Natural killer cell (primary cell): ENCODE measurements at regions not wholly inside any gene's neighbourhood (a gene's known extent, or its start where the extent isn't known, plus 50 kb on each side); places are given as distances from the start of the nearest gene placed in this dataset.

Source experiments
- ATAC-seq, 3 donors: fragments of 150-1000 bp in 2 of 3; fragments of 200-7000 bp in 1 of 3; cut with Tn5 transposase; 1 replicate in 1 of 3; 2 replicates in 2 of 3; pipeline ENCODE4 v1.10.0; 2021; ENCODE audit warnings: mild to moderate bottlenecking in 2 of 3, moderate library complexity in 2 of 3
- DNase-seq, 2 donors: peaks; one replicate each; pipeline versions ENCODE4 v3.0.0 to v3.0.0-alpha.2; 2013 to 2021; ENCODE audit warnings: mixed read lengths in 1 of 2
- H3K27ac ChIP-seq: one replicate; pipeline ENCODE4 v1.5.1; 2013; ENCODE audit warnings: mild to moderate bottlenecking, low read length
- H3K27me3 ChIP-seq: one replicate; pipeline ENCODE4 v1.6.1; 2013; ENCODE audit warnings: low read length; ENCODE audit not compliant: control insufficient read depth, insufficient read depth
- H3K36me3 ChIP-seq: one replicate; pipeline ENCODE4 v1.6.1; 2013; ENCODE audit warnings: low read length; ENCODE audit not compliant: control insufficient read depth, insufficient read depth
- H3K4me1 ChIP-seq: one replicate; pipeline ENCODE4 v1.6.1; 2013; ENCODE audit warnings: low read length; ENCODE audit not compliant: control insufficient read depth, insufficient read depth
- H3K4me3 ChIP-seq: one replicate; pipeline ENCODE4 v1.5.1; 2013; ENCODE audit warnings: low read length
- H3K9me3 ChIP-seq: one replicate; pipeline ENCODE4 v1.6.1; 2013; ENCODE audit warnings: low read length; ENCODE audit not compliant: control insufficient read depth, insufficient read depth
- H3K27ac Mint-ChIP-seq, 2 donors: one replicate each; pipeline ENCODE4 v1.8.0; 2022; ENCODE audit warnings: mild to moderate bottlenecking in 2 of 2, mixed read lengths in 2 of 2, moderate library complexity in 1 of 2
- H3K27me3 Mint-ChIP-seq, 2 donors: one replicate each; pipeline ENCODE4 v1.8.0; 2022; ENCODE audit warnings: low read depth in 2 of 2, mixed read lengths in 2 of 2
- H3K36me3 Mint-ChIP-seq: one replicate; pipeline ENCODE4 v1.8.0; 2022; ENCODE audit warnings: mixed read lengths
- H3K4me1 Mint-ChIP-seq, 2 donors: one replicate each; pipeline ENCODE4 v1.8.0; 2022; ENCODE audit warnings: mixed read lengths in 2 of 2
- H3K4me3 Mint-ChIP-seq: one replicate; pipeline ENCODE4 v1.8.0; 2022; ENCODE audit warnings: mild to moderate bottlenecking, moderate library complexity, mixed read lengths
- H3K9me3 Mint-ChIP-seq, 2 donors: one replicate each; pipeline ENCODE4 v1.8.0; 2022; ENCODE audit warnings: mixed read lengths in 2 of 2
- CTCF ChIP-seq: fragments of 200-600 bp; IDR thresholded peaks from one replicate; pipeline ENCODE4 v1.8.0; 2022; ENCODE audit warnings: antibody characterized with exemption
- WGBS: methylation state at CpG from one replicate; pipeline ENCODE4 v1.1.7; 2013; ENCODE audit warnings: missing lambda C conversion rate; ENCODE audit not compliant: insufficient coverage; 5-methylcytosine and 5-hydroxymethylcytosine counted together
- intact Hi-C: fragments of 100-400 bp; cut with micrococcal nuclease; formaldehyde crosslinking; loops from one replicate; pipeline ENCODE4 v1.14.2; 2022

GRCh38 chr5:13470975-13471374 is 473.5 kb downstream of the DNAH5 start:
- Mint-ChIP-seq H3K4me1 (no peaks in the 10 kb centered on the region), H3K9me3 (peaks cover 2 to 6% of the 10 kb centered on the region in 2 donors), H3K27me3 (no peaks in the 10 kb centered on the region), H3K4me3 (no peak overlapping the region), H3K36me3 (no peaks in the 10 kb centered on the region), H3K27ac (no peak overlapping the region)
- ATAC-seq (no peak), DNase-seq (no peak)
- H3K4me3 ChIP-seq, result no peak overlapping the region
- no peaks in the 10 kb centered on the region for H3K27me3 ChIP-seq
- H3K36me3 ChIP-seq, result no peaks in the 10 kb centered on the region
- TF ChIP-seq CTCF, result no peak
- H3K4me1 ChIP-seq, result no peaks in the 10 kb centered on the region
- no peak overlapping the region for H3K27ac ChIP-seq
- intact Hi-C loops, result no loop called here
- no CpG with 5 or more reads among the region's 1 CpG for WGBS
- H3K9me3 ChIP-seq, result no peaks in the 10 kb centered on the region

GRCh38 chr5:13470263-13470662 is 474.2 kb downstream of the DNAH5 start:
- Histone ChIP-seq H3K4me1 (no peaks in the 10 kb centered on the region), H3K36me3 (no peaks in the 10 kb centered on the region), H3K9me3 (no peaks in the 10 kb centered on the region), H3K4me3 (no peak overlapping the region), H3K27ac (no peak overlapping the region), H3K27me3 (no peaks in the 10 kb centered on the region)
- no peak for DNase-seq
- Mint-ChIP-seq H3K27me3 (no peaks in the 10 kb centered on the region), H3K9me3 (peaks cover 2 to 6% of the 10 kb centered on the region in 2 donors), H3K27ac (no peak overlapping the region), H3K4me3 (no peak overlapping the region), H3K4me1 (no peaks in the 10 kb centered on the region), H3K36me3 (no peaks in the 10 kb centered on the region)
- no peak for ATAC-seq
- intact Hi-C loops, result no loop called here
- no peak for TF ChIP-seq CTCF

DNA sequence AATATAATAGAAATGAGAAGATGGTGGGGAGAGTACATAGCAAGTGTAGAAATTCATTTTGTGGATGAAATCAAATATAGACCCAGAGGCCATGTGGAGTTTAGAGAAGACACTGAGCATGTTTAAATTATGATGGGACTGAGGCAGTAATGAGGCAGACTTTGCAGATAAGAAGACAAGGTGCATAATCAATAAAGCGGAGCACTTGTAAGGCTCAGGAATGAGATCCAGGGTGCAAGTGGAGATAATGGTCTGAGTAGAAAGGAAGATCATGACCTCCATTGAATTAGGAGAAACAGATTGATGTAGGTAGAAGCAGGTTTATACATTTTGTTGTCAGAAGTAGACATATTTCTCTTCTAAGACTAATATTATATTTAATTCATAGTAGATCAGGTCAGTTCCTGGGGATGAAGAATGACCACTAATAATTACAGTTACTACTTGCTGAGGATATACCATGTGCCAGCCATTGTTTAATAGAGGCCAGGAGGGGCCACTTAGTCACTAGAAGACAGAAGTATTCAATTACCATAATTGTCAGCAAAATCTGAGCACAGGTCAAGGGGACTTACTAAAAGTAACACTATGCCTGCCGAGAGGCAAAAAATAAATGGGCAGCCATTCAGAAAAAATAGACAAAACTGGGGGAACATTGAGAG is 479.8 kb downstream of the DNAH5 start:
- ATAC-seq, result no peak
- Histone ChIP-seq H3K36me3 (no peaks in the 10 kb centered on the region), H3K4me1 (no peaks in the 10 kb centered on the region), H3K4me3 (no peak overlapping the region), H3K27ac (no peak overlapping the region), H3K27me3 (no peaks in the 10 kb centered on the region), H3K9me3 (no peaks in the 10 kb centered on the region)
- TF ChIP-seq CTCF, result no peak
- WGBS, result 100% methylated on average over 2 of the region's 2 CpGs
- peaks cover 2 to 10% of the 10 kb centered on the region in 2 donors for H3K9me3 Mint-ChIP-seq
- H3K4me1 Mint-ChIP-seq, result no peaks in the 10 kb centered on the region
- H3K27ac Mint-ChIP-seq, result no peak overlapping the region
- H3K4me3 Mint-ChIP-seq, result no peak overlapping the region
- H3K27me3 Mint-ChIP-seq, result no peaks in the 10 kb centered on the region
- no peaks in the 10 kb centered on the region for H3K36me3 Mint-ChIP-seq
- no peak for DNase-seq
- intact Hi-C loops, result no loop called here

DNA sequence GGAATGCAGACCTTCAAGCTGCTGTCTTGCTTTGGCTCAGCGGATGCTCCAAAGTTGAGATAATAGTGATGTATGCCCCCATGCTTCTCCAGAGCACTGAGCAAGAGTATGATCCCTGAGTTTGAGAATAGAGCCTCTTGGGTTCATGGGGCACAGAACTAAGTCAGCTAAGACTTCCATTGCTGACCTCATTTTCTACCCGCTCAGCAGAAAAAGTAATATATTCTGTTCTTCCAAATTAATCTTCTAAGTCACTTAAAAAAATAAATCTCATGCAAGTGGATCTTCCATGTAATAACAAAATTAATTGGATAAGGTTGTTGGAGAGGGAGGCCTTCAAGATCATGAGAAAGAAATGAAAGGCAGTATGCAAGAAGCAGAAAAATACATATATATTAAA is 483.9 kb downstream of the DNAH5 start:
- Mint-ChIP-seq H3K27me3 (no peaks in the 10 kb centered on the region), H3K9me3 (peaks cover 4 to 5% of the 10 kb centered on the region in 2 donors), H3K4me3 (no peak overlapping the region), H3K36me3 (no peaks in the 10 kb centered on the region), H3K4me1 (no peaks in the 10 kb centered on the region), H3K27ac (no peak overlapping the region)
- intact Hi-C loops, result no loop called here
- DNase-seq, result no peak
- Histone ChIP-seq H3K36me3 (no peaks in the 10 kb centered on the region), H3K27me3 (no peaks in the 10 kb centered on the region), H3K4me1 (no peaks in the 10 kb centered on the region), H3K4me3 (no peak overlapping the region), H3K27ac (no peak overlapping the region), H3K9me3 (no peaks in the 10 kb centered on the region)
- WGBS, result 100% methylated on average over 1 of the region's 2 CpGs
- no peak for TF ChIP-seq CTCF
- ATAC-seq, result no peak
